Pancreas (tissue), 10 donors: ENCODE measurements at regions not wholly inside any gene's neighbourhood (a gene's known extent, or its start where the extent isn't known, plus 50 kb on each side); places are given as distances from the start of the nearest gene placed in this dataset.
"Not testable (repeated sequence)": the region's sequence is repeated elsewhere in the genome, so short reads cannot be mapped to it uniquely, and the experiment has no call there.

Experiments used
- ATAC-seq, 4 donors: fragments of 200-7000 bp; cut with Tn5 transposase; one replicate each; pipeline versions ENCODE4 v1.8.0 to v1.9.1; 2020; ENCODE audit warnings: mild to moderate bottlenecking in 4 of 4, moderate library complexity in 4 of 4
- DNase-seq, 6 donors: peaks; one replicate each; pipeline ENCODE4 v3.0.0-alpha.2; 2020
- FAIRE-seq: peaks from 2 replicates; lab custom pipeline; 2012; peaks lifted over from hg19 to GRCh38; lab: Jason Lieb, UNC
- H3K27ac ChIP-seq, 4 donors: fragments of 200-600 bp; sonication (generic); 1 replicate in 3 of 4; 2 replicates in 1 of 4; pipeline versions ENCODE4 v1.5.0 to v1.8.0; 2020
- H3K27me3 ChIP-seq, 4 donors: fragments of 200-600 bp; one replicate each; pipeline ENCODE4 v1.8.0; 2021
- H3K36me3 ChIP-seq, 3 donors: fragments of 200-600 bp; sonication (generic) in 1 of 3; one replicate each; pipeline versions ENCODE4 v1.5.0 to v1.8.0; 2020 to 2021
- H3K4me1 ChIP-seq, 3 donors: fragments of 200-600 bp; one replicate each; pipeline ENCODE4 v1.8.0; 2021
- H3K4me3 ChIP-seq, 4 donors: fragments of 200-600 bp; sonication (generic) in 2 of 4; one replicate each; pipeline versions ENCODE4 v1.5.0 to v1.8.0; 2020 to 2021
- H3K9me3 ChIP-seq, 4 donors: fragments of 200-600 bp; one replicate each; pipeline ENCODE4 v1.8.0; 2021
- WGBS, 2 donors: extraction: QIAGEN DNeasy Blood & Tissue Kit; methylation state at CpG; one replicate each; pipeline ENCODE4 v1.1.7; 2013; 5-methylcytosine and 5-hydroxymethylcytosine counted together
- intact Hi-C, 3 donors: fragments of 100-400 bp; cut with DNase I; formaldehyde crosslinking; loops; one replicate each; pipeline versions ENCODE4 v1.11.1 to v1.14.2; 2022
- TF ChIP-seq, protein P1 (sequence below), 4 donors: fragments of 200-600 bp; sonication (generic) in 3 of 4; IDR thresholded peaks; one replicate each; pipeline versions ENCODE4 v1.5.0 to v1.8.0; 2021; ENCODE audit warnings: antibody characterized with exemption in 4 of 4
- donor health status: healthy with polysubstance abuse.
- donor health status: DM: no; HTN: no; CAD: no; lungs with moderate emphysema.
- donor health status: DM: no; HTN: no; CAD: no.
- donor health status: control.
- donor health status: control.
- donor health status: Bipolar disorder and iron deficiency.
- donor health status: DM: yes; HTN: yes; CAD: no.
- donor health status: DM: no; HTN: no; CAD: no.
- donor health status: DM: no; HTN: no; CAD: no.
- donor health status: DM: yes; HTN: yes; CAD: no.

GRCh38 chr2:58757971-58758370 lies 516.8 kb upstream of the FANCL start:
- 90 to 91% methylated on average over 6 of the region's 6 CpGs for WGBS, 2 donors
- no peak for FAIRE-seq
- H3K27ac ChIP-seq: no peak overlapping the region
- intact Hi-C loops: no loop called here
- peaks cover 0 to 6% (median 4%) of the 10 kb centered on the region in 3 donors for H3K4me1 ChIP-seq
- no peaks in the 10 kb centered on the region for H3K36me3 ChIP-seq
- H3K9me3 ChIP-seq: no peaks in the 10 kb centered on the region
- H3K4me3 ChIP-seq: no peak overlapping the region
- DNase-seq: no peak
- TF ChIP-seq, protein P1, sequence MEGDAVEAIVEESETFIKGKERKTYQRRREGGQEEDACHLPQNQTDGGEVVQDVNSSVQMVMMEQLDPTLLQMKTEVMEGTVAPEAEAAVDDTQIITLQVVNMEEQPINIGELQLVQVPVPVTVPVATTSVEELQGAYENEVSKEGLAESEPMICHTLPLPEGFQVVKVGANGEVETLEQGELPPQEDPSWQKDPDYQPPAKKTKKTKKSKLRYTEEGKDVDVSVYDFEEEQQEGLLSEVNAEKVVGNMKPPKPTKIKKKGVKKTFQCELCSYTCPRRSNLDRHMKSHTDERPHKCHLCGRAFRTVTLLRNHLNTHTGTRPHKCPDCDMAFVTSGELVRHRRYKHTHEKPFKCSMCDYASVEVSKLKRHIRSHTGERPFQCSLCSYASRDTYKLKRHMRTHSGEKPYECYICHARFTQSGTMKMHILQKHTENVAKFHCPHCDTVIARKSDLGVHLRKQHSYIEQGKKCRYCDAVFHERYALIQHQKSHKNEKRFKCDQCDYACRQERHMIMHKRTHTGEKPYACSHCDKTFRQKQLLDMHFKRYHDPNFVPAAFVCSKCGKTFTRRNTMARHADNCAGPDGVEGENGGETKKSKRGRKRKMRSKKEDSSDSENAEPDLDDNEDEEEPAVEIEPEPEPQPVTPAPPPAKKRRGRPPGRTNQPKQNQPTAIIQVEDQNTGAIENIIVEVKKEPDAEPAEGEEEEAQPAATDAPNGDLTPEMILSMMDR (IDR thresholded peaks at IDR 0.05): no peak
- ATAC-seq: no peak
- H3K27me3 ChIP-seq: no peaks in the 10 kb centered on the region

DNA sequence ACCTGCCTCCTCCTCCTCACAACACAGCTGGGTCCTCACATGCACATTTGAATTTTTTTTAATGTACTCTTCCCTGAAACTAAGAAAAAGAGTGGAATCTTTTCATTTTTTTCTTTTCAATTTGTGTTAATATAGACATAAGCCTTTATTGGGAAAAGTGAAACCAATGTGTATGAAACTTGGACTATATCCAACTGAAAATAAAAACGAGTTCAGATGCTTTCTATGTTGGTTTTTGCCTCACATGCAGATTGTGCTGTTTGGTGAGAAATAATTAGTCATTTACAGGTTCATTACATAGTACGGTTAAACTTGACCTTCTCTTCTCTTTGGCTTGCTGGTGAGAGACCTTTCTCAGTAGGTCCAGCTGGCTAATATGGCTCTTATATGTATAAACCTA lies 515.2 kb upstream of the FANCL start:
- ATAC-seq (peak; percentile 30 to 54 (median 44)), FAIRE-seq (no peak), DNase-seq (no peak)
- H3K9me3 ChIP-seq: no peaks in the 10 kb centered on the region
- H3K36me3 ChIP-seq: no peaks in the 10 kb centered on the region
- intact Hi-C loops: no loop called here
- TF ChIP-seq, protein P1 (IDR thresholded peaks at IDR 0.05): no peak
- no peak overlapping the region for H3K4me3 ChIP-seq
- 8 to 11% methylated on average over 2 of the region's 2 CpGs for WGBS, 2 donors
- H3K27ac ChIP-seq: no peak overlapping the region
- H3K27me3 ChIP-seq: no peaks in the 10 kb centered on the region
- H3K4me1 ChIP-seq: peaks cover 0 to 6% (median 4%) of the 10 kb centered on the region in 3 donors

DNA sequence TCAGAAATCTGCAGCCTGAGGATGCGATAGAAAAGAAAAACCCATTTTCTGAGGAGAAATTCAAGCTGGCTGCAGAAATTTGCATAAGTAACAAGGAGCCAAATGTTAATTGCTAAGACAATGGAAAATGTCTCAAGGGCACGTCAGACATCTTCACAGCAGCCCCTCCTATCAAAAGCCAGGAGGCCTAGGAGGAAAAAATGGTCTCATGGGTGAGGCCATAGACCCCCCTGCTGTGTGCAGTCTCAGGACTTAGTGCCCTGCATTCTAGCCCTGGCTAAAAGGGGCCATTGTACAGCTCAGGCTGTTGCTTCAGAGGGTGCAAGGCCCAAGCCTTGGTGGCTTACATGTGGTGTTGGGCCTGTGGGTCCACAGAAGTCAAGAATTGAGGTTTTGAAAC lies 511.4 kb upstream of the FANCL start:
- DNase-seq, H3K27ac ChIP-seq, H3K4me1 ChIP-seq, ATAC-seq, H3K9me3 ChIP-seq, H3K36me3 ChIP-seq, FAIRE-seq, H3K27me3 ChIP-seq, intact Hi-C loops, H3K4me3 ChIP-seq: not testable (repeated sequence)
- 48 to 92% methylated on average over 2 of the region's 2 CpGs for WGBS, 2 donors

- DNase-seq, H3K36me3 ChIP-seq, FAIRE-seq, H3K4me3 ChIP-seq, H3K9me3 ChIP-seq, H3K27me3 ChIP-seq, ATAC-seq, intact Hi-C loops, H3K4me1 ChIP-seq, H3K27ac ChIP-seq: not testable (repeated sequence)
- 69 to 86% methylated on average over 3 of the region's 3 CpGs for WGBS, 2 donors
Measured at GRCh38 chr2:58751676-58752075, 510.6 kb upstream of the FANCL start.

DNA sequence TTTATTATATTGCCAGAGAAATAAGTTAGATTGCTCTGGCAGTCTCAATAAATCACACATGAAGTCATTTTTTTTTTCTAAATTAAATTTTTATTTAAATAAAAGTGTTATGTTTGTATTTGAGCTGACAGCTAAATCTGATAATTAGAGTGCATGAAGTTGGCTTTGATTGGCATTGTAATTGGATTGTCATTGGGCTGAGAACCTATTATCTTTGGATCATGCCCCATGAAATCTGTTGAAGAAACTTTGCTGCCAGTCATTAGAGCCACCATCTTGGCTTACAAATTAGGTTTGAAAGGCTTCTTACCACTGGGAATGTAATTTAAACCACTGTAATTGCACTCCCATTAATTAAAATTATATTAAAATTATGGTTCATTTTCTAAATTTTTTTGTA lies 507.9 kb upstream of the FANCL start:
- FAIRE-seq (no peak), ATAC-seq (no peak)

DNA sequence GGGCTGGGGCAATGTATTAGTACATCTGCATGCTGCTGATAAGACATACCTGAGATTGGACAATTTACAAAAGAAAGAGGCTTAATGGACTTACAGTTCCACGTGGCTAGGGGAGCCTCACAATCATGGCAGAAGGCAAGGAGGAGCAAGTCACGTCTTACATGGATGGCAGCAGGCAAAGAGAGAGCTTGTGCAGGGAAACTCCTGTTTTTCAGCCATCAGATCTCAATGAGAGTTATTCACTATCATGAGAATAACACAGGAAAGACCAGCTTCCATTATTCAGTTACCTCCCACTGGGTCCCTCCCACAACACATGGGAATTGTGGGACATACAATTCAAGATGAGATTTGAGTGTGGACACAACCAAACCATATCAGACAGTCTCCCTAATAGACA lies 504.2 kb upstream of the FANCL start:
- H3K9me3 ChIP-seq, FAIRE-seq, DNase-seq, H3K27ac ChIP-seq, H3K4me3 ChIP-seq, H3K27me3 ChIP-seq, H3K36me3 ChIP-seq, intact Hi-C loops, ATAC-seq, H3K4me1 ChIP-seq: not testable (repeated sequence)
- 54 to 65% methylated on average over 2 of the region's 2 CpGs for WGBS, 2 donors

More for the DNA sequence above, 507.9 kb upstream of the FANCL start:
- H3K4me1 ChIP-seq: no peaks in the 10 kb centered on the region
- DNase-seq: no peak
- H3K4me3 ChIP-seq: no peak overlapping the region
- TF ChIP-seq, protein P1 (IDR thresholded peaks at IDR 0.05): no peak
- no peak overlapping the region for H3K27ac ChIP-seq
- H3K27me3 ChIP-seq: no peaks in the 10 kb centered on the region
- no peaks in the 10 kb centered on the region for H3K36me3 ChIP-seq
- intact Hi-C loops: no loop called here
- H3K9me3 ChIP-seq: no peaks in the 10 kb centered on the region
